OCI-LY3 (cell line): ENCODE measurements at regions not wholly inside any gene's neighbourhood (a gene's known extent, or its start where the extent isn't known, plus 50 kb on each side); places are given as distances from the start of the nearest gene placed in this dataset.

ENCODE experiments used
- H2AFZ ChIP-seq: fragments of 200-600, 300-600 bp; shearing (Covaris generic); 2 replicates; pipeline ENCODE4 v1.6.0; 2014; ENCODE audit warnings: antibody characterized with exemption, low read depth, low read length
- H3K27ac ChIP-seq: fragments of 200-600, 300-600 bp; sonication (generic); 2 replicates; pipeline ENCODE4 v1.5.1; 2014; ENCODE audit warnings: mild to moderate bottlenecking, low read length, moderate library complexity, mixed read lengths
- H3K27me3 ChIP-seq: fragments of 200-600, 300-600 bp; sonication (generic); 2 replicates; pipeline ENCODE4 v1.6.1; 2014; ENCODE audit warnings: low read depth, low read length, mixed read lengths
- H3K36me3 ChIP-seq: fragments of 200-600, 300-600 bp; sonication (generic); replicated peaks from 2 replicates; pipeline ENCODE3; 2014; ENCODE audit warnings: low read depth, low read length, mixed read lengths
- H3K4me1 ChIP-seq: fragments of 300-600, 200-600 bp; sonication (generic); 2 replicates; pipeline ENCODE4 v1.6.1; 2014; ENCODE audit warnings: low read length, mixed read lengths
- H3K4me2 ChIP-seq: fragments of 200-600, 300-600 bp; sonication (generic); 2 replicates; pipeline ENCODE4 v1.6.1; 2014; ENCODE audit warnings: low read length, mixed read lengths
- H3K4me3 ChIP-seq: fragments of 300-600, 200-600 bp; sonication (generic); 2 replicates; pipeline ENCODE4 v1.5.1; 2014; ENCODE audit warnings: antibody characterized with exemption, mild to moderate bottlenecking, low read length, moderate library complexity
- H3K79me2 ChIP-seq: fragments of 300-600, 200-600 bp; shearing (Covaris generic); 2 replicates; pipeline ENCODE4 v1.6.1; 2014; ENCODE audit warnings: mild to moderate bottlenecking, low read length, mixed read lengths
- H3K9ac ChIP-seq: fragments of 300-600, 200-600 bp; shearing (Covaris generic); 2 replicates; pipeline ENCODE4 v1.6.0; 2014; ENCODE audit warnings: mild to moderate bottlenecking, low read length, moderate library complexity
- H3K9me3 ChIP-seq: fragments of 200-600, 300-600 bp; shearing (Covaris generic); 2 replicates; pipeline ENCODE4 v1.6.1; 2014; ENCODE audit warnings: low read length, mixed read lengths; ENCODE audit not compliant: insufficient read depth
- H4K20me1 ChIP-seq: fragments of 200-600, 300-600 bp; sonication (generic); 2 replicates; pipeline ENCODE4 v1.6.1; 2016; ENCODE audit warnings: low read length, mixed read lengths; ENCODE audit not compliant: insufficient read depth
- EZH2phosphoT487 ChIP-seq: fragments of 200-600 bp; shearing (Covaris generic); IDR thresholded peaks from 2 replicates; pipeline ENCODE4 v1.6.1; 2018; ENCODE audit warnings: antibody characterized with exemption, mixed run types, low read depth
- TF ChIP-seq, protein P1 (sequence below): fragments of 200-600, 300-600 bp; sonication (generic); IDR thresholded peaks from 2 replicates; pipeline ENCODE4 v1.5.1; 2014; ENCODE audit warnings: antibody characterized with exemption, low read length, low read depth

DNA sequence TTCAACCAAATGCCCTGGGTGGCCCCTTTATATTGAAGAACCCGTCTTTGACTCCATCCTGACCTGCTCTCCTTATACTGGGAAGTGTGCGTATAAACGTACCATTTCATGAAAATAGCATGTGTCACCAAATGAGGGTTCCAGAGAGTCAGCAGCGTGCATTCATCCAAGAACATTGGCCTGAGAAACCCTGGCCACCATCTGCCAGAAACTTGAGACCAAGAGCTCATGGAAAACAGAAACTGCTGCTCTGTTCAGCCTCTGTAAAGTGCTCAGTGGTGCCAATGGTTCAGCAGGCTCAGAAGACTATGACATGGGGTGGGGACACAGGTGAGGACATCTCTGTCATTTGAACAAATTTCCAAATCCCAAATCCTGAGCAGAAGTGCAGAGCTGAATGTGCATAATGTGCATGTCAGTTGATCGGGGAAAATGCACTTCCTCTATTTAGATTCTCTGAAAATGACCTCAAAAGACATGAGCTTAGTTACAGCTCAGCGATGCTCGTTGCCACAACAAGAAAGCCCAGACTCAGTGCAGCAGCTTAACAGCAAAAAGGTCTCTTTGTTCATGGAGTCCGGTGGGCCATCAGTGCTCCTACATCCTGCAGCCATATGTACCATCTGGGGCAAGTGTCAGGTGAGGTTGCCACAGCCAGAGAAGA, 176.1 kb downstream of the ATPSCKMT start:
- TF ChIP-seq EZH2phosphoT487: no peak
- TF ChIP-seq, protein P1, sequence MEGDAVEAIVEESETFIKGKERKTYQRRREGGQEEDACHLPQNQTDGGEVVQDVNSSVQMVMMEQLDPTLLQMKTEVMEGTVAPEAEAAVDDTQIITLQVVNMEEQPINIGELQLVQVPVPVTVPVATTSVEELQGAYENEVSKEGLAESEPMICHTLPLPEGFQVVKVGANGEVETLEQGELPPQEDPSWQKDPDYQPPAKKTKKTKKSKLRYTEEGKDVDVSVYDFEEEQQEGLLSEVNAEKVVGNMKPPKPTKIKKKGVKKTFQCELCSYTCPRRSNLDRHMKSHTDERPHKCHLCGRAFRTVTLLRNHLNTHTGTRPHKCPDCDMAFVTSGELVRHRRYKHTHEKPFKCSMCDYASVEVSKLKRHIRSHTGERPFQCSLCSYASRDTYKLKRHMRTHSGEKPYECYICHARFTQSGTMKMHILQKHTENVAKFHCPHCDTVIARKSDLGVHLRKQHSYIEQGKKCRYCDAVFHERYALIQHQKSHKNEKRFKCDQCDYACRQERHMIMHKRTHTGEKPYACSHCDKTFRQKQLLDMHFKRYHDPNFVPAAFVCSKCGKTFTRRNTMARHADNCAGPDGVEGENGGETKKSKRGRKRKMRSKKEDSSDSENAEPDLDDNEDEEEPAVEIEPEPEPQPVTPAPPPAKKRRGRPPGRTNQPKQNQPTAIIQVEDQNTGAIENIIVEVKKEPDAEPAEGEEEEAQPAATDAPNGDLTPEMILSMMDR: no peak
- Histone ChIP-seq H3K4me2 (no peak overlapping the region), H4K20me1 (no peaks in the 10 kb centered on the region), H3K79me2 (no peaks in the 10 kb centered on the region), H3K27me3 (0 out of 2 replicates have a peak, but pooled peaks cover 4% of the 10 kb centered on the region), H3K27ac (no peak overlapping the region), H3K4me3 (no peak overlapping the region), H2AFZ (no peak overlapping the region), H3K9me3 (no peaks in the 10 kb centered on the region), H3K4me1 (no peaks in the 10 kb centered on the region), H3K9ac (no peak overlapping the region), H3K36me3 (no peaks in the 10 kb centered on the region)

DNA sequence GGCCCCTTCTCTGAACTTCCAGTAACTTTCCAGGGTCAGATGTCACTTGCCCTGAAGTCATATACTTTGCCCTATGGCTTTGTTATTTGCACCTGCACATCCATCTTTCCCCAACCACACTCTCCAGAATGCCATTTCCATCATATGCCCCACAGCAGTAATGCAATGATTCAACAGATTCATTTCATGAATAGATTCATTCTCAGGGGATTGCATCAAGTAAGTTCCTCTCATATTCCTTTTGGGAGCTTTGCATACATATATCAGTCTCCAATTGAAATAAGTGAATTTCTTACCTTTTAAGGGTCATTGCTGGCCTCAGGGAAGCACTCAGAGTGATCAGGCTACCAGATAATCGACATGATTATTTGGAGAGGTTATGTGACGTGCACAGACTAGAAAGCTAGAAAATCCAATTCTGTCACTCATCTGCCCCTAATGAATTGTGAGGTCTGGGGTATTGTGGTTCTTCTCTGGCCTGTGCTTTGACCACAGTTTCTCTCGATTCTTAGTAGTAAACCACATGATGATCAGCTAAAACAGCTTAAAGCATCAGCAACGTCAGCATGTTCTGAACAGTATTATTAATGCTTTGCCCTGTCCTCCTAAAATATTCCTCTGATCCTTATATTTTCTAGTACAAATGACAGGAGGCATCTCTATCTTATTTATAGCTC, 179.9 kb downstream of the ATPSCKMT start:
- Histone ChIP-seq H3K79me2 (no peaks in the 10 kb centered on the region), H2AFZ (no peak overlapping the region), H3K4me3 (no peak overlapping the region), H3K36me3 (no peaks in the 10 kb centered on the region), H4K20me1 (no peaks in the 10 kb centered on the region), H3K27ac (no peak overlapping the region), H3K9ac (no peak overlapping the region), H3K4me2 (no peak overlapping the region), H3K27me3 (no peaks in the 10 kb centered on the region), H3K9me3 (no peaks in the 10 kb centered on the region), H3K4me1 (no peaks in the 10 kb centered on the region)
- TF ChIP-seq, protein P1: no peak
- no peak for TF ChIP-seq EZH2phosphoT487

DNA sequence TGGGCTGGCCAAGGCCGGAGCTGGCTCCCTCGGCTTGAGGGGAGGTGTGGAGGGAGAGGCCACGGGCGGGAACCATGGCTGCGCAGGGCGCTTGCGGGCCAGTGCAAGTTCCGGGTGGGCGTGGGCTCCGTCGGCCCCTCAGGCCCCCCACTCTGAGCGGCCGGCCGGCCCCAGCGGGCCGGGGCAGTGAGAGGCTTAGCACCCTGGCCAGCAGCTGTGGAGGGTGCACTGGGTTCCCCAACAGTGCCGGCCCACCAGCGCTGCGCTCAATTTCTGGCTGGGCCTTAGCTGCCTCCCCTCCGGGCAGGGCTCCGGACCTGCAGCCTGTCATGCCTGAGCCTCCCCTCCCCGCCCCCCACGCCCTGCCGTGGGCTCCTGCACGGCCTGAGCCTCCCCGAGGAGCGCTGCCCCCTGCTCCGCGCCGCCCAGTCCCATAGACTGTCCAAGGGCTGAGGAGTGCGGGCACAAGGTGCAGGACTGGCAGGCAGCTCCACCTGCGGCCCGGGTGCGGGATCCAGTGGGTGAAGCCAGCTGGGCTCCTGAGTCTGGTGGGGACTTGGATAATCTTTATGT, 184.2 kb downstream of the ATPSCKMT start:
- Histone ChIP-seq H4K20me1 (no peaks in the 10 kb centered on the region), H3K4me2 (no peak overlapping the region), H3K36me3 (no peaks in the 10 kb centered on the region), H3K27me3 (no peaks in the 10 kb centered on the region), H3K4me1 (no peaks in the 10 kb centered on the region), H3K79me2 (no peaks in the 10 kb centered on the region), H2AFZ (no peak overlapping the region), H3K27ac (no peak overlapping the region), H3K4me3 (no peak overlapping the region), H3K9me3 (no peaks in the 10 kb centered on the region), H3K9ac (no peak overlapping the region)
- TF ChIP-seq EZH2phosphoT487: no peak
- TF ChIP-seq, protein P1: no peak

DNA sequence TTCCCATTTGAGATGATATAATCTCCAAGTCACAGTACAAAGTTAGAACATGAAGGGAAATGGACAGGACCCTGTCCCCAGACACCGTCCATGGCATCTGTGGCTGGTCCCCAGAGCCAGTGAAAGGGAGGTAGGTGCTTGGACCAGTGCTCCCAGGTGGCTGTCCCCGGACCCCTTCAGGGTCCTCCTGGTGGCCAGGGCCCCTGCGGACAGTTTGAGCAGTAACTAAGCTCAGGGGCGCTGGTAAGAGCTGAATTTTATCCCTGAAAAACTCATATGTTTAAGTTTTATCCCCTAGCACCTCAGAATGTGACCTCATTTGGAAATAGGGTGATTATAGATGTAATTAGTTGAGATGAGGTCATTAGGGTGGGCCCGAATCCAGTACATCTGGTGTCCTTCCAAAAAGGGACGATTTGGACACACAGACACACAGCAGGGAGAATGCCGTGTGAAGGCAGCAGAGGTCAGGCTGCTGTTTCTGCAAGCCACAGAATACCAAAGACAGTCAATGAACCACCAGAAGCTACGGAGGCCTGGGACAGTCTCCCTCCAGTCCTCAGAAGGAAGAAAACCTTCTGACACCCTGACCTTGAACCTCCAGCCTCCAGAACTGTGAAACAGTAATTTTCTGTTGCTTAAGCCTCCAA, 185.0 kb downstream of the ATPSCKMT start:
- H3K27ac ChIP-seq: no peak overlapping the region
- no peaks in the 10 kb centered on the region for H3K4me1 ChIP-seq
- no peaks in the 10 kb centered on the region for H3K36me3 ChIP-seq
- H3K9ac ChIP-seq: no peak overlapping the region
- no peak overlapping the region for H3K4me3 ChIP-seq
- no peaks in the 10 kb centered on the region for H4K20me1 ChIP-seq
- H3K79me2 ChIP-seq: no peaks in the 10 kb centered on the region
- no peak overlapping the region for H3K4me2 ChIP-seq
- H2AFZ ChIP-seq: no peak overlapping the region
- H3K27me3 ChIP-seq: no peaks in the 10 kb centered on the region
- no peak for TF ChIP-seq EZH2phosphoT487
- TF ChIP-seq, protein P1: no peak
- no peaks in the 10 kb centered on the region for H3K9me3 ChIP-seq
